GM19467 (cell line): ENCODE measurements at regions not wholly inside any gene's neighbourhood (a gene's known extent, or its start where the extent isn't known, plus 50 kb on each side); places are given as distances from the start of the nearest gene placed in this dataset.

Experiments
- ATAC-seq: cut with Tn5 transposase; IDR thresholded peaks from one replicate; pipeline ENCODE4 v1.9.1; 2021; ENCODE audit warnings: mild to moderate bottlenecking, moderate library complexity; ENCODE audit not compliant: unreplicated experiment

DNA sequence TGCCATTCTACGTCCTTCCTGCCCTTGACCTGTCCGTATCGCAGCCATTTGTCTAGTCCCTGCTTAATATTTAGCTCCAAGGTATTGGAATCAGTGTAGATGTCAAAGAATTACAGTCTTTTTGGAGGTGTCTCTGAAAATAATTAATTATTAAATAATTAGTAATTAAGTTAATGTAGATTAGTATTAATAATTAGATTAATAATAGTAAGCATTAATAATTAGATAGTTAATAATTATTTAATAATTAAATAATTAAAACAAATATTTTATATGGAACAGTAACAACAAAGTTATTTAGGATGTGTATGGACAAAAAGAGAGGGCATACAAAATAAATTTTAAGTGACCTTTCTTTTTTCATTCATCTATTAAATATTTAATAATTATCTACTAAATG, 639.6 kb downstream of the AACS start:
- ATAC-seq, result no peak

DNA sequence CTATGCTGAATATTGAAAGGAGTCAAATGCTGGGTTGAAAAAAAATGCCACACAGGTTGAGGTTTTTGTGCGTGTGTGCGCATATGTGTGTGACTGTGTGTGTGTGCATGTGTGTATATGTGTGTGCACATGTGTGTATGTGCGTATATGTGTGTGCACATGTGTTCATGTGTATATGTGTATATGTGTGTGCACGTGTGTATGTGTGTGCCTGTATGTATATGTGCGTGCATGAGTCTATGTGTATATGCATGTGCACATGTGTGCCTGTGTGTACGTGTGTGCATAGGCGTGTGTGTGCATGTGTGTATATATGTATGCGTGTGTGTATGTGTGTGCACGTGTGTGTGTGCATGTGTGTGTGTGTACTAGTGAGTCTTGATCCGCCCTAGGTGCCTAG, 655.7 kb downstream of the AACS start:
- no peak for ATAC-seq

DNA sequence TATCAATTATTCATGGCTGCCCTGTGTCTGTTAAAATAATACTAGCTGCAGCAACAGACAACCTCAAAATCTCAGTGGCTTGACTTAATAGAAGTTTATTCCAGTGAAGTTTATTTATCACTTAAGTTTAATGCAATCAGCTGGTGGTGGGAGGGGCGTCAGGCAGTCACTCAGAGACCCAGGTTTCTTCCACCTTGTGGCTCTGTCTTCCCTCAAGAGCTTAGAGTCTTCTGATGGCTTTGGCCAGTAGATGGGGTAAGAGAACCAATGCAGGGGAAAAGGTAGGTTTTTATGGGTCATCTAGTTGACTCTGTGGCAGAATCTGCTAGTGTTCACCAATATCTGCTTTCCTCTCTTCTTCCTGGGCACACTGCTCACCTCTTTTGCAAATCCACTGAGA, 668.9 kb downstream of the AACS start:
- no peak for ATAC-seq

DNA sequence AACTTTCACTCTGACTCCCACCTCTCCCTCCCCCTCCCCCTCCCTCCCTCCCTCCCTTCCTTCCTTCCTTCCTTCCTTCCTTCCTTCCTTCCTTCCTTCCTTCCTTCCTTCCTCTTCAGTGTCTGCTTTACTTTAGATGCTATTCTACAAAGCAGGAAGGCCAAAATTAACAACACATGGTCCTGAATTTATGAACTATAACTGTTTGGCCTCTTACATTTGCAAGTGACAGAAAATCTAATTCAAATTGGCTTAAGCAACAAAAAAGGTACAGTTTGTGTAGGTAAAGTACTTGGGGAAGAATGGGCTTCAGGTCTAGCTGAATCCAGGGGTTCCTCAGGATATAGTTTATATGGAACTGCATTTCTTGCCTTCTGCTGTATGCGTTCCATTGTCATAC, 673.0 kb downstream of the AACS start:
- ATAC-seq, result no peak

DNA sequence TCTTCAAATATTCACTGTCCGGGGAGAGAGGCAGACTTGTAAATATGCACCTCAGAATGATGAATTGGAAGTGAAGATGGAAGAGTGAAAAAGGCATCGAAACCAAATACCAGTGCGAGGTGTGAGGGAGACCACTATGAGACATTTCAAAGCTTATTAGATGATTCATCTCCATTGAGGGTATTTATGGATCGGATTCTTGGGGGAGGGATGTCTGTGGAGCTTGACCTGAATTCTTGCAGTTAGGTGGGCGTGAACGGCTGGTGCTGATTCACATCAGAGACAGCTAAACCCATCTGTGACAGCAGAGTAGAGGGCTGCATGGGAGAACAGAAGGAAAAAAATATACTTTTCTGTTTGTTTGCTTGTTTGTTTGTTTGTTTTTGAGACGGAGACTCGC, 677.2 kb downstream of the AACS start:
- no peak for ATAC-seq

DNA sequence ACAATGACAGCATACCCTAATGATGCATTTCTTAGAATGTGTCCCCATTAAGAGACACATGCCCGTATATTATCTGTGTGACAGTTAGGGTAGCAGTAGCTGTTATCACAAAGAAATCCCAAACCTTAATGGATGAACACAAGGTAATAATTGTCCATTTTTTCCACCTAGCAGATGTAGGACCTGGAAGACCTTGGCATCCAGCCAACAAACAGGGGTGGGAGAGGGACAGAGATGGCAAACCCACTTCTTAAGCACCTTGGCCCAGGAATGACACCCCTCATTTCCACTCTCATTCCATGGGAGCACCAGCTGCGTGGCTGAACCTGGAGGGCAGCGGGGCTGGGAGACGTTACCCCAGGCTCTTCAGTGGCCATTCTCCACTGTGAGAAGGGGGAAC, 679.0 kb downstream of the AACS start:
- ATAC-seq, result no peak

DNA sequence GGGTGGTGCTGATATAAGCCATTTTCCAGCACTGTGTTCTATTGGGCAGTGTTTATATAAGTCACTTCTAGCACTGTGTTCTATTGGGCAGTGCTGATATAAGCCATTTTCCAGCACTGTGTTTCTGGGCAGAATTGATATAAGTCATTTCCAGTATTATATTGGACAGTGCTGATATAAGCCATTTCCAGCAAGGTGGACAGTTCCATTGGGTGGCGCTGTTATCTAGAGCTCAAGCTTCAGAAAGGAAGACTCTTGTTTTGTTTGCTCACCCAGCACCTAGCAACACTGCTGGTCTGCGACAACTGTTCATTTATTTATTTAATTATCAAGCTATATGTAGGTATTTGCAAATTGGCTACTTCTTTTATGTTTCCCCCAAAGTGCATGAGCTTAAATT, 690.3 kb downstream of the AACS start:
- ATAC-seq, result no peak

DNA sequence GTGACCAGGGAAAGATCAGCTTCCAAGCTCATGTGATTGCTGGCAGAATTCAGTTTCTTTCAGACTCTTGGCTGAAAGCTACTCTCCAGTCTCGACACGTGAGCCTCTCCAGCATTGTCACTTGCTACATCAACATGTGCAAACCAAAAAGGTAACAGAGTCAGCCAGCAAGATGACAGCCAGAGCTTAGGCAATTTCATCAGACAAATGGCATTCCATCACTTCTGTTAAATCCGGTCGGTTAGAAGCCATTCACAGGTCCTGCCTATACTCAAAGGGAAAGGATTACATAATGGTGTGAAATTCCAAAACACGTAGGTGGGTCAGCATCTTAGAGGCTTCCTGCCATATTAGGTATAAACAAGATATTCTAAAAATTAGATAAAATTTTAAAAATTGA, 700.9 kb downstream of the AACS start:
- ATAC-seq, result no peak

DNA sequence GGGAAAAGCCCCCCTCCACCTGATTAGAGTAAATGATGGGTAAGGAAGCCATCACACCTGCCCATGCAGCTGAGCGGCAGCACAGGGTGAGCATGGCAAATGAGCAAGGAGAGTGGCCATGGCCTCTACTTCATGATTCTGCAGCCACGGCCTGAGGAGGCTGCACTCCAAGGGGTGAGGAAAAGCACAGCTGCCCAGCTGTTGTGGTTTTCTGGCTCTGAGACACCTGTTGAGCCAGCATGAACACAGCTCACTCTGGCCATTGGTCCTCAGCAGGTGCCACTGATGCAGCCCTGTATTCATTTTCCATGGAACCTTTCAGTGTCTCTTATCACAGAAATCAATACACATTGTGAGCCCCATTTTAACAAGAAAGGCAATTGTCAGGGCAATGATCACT, 707.2 kb downstream of the AACS start:
- no peak for ATAC-seq

DNA sequence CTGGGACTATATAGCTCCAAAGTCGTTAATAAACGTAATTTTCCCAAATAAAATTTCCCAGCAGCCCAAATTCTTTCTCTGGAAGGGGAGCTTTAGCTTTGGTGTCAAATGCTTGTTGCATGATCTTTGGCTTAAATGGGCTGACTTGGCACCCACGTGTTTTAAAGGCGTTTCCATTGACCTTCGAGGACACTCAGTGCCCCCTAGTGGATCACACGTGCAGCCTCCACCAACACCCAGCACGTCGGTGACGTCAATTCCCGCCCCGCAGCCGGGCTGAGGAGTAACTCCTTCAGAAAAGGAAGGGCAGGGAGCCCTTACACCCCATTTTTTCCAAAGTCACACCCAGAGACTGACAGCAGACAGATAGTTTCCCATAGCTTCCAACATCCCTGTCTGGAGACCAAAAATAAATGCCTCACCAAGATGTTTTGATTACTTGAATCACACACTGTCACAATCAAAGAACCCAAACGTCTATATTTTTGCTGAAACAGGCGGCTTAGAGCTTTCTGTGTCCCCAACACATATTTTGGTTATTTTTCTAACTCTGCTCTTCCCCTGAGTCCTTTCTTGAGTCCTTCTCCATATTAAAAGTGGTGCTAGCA, 707.9 kb downstream of the AACS start:
- peak; percentile 91 for ATAC-seq

DNA sequence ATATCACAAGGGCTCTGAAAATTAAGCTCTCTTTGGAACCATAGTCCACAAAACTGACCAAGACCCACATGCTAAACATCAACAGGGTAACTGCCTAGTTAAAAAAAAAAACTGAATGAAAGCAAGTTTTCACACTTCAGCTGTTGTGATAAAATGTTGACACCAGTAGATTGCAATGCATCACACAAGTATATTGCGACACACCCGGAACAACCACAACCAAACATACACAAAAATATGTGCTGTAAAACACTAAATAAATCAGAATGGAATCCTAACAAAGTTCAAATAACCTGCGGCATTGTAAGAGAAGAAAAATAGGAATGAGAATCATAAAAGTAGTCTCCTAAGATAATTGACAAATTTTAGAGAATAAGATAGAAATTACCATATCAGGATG, 710.3 kb downstream of the AACS start:
- ATAC-seq, result no peak

DNA sequence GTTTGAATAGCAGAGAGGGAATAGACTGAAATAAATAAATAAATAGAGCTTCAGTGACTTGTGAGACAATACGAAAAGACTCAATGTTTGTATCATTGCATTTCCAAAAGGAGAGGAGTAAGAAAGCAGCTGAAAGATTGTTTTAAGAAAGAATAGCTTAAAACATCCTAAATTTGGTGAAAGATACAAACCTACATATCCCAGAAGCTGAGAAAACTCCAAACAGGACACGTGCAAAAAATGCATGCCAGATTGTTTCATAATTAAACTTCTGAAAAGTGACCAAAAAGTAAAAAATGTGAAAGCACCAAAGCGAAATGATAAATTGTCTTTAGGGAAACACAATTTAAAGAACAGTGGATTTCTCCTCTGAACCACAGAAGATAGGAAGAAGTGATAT, 711.0 kb downstream of the AACS start:
- ATAC-seq, result no peak

DNA sequence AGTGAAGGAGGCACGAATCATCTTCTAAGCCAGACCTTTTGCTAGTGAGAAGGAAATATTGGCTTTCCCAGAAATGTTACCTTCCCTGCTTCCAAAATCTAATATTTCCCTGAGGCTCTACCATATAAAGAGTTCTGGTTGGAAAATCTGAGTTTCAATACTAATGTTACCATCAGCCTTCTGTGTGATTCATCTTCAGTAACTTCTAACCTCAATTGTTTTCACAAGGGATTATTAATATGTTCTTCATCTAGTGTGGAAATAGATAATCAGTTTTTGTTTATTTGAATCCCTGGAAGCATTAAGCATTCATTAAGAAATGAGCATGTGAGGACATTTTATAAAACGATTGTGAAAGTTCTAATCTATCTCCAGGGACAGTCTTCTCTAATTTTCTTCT, 720.9 kb downstream of the AACS start:
- no peak for ATAC-seq

DNA sequence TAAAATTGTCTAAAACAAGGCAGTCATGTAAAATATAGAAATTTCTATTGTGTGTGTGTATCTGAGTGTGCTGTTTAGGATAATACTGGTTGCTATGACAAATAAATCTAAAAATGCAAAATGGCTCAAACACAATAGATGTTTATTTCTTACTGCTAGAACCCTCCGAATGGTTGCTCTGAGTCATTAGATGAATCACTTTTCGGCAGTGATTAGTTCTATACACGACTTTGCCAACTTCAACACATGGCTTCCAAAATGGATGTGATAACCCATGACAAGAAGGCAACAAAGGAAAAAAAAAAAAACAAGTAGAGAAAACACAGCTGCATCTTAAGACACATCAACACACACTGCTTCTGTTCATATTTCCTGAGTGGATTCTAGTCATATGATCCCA, 729.2 kb downstream of the AACS start:
- ATAC-seq, result no peak

DNA sequence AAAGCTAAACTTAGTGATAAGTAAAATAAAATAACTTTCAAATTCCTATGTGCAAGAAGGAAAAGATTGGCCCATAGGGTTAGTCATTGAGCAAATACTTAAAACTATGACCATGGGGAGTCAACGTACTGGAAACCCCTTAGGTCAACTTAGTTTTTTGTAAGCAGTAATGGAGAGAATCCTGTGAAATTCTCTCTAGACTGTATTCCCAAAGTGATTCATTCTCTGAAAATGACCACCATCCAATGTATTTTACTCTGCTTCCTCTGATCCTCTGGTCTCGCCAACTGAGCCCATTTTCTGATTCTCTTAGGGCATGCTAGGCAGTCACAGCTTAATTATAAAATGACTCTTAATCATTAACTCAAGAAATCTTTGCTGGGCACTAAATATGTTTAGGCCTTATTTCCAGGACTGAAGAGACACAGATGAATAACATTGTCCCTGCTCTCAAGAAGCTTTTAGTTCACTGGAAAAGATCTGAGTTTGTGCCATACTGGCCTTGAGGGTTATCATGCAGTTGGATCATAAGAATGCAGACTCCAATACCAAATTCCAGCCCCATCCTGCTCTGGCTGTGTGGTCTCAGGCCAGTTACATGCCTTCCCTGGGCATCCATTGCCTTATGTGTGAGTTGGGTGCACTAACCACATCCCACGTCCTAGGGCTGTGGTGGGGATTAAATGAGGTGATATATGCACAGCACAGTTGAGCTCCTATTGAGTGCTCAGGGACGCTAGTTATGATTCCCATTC, 732.4 kb downstream of the AACS start:
- ATAC-seq, result no peak

DNA sequence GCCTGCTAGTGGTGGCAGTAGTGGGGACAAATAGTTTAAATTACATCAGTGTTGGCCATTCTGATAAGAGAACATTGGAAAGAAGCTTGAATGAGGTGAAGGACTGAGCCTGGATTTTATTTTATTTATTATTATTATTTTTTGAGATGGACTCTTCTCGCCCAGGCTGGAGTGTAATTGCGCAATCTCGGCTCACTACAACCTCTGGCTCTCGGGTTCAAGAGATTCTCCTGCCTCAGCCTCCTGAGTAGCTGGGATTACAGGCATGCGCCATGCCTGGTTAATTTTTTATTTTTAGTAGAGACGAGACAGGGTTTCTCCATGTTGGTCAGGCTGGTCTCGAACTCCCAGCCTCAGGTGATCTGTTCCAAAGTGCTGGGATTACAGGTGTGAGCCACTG, 739.4 kb downstream of the AACS start:
- no peak for ATAC-seq

DNA sequence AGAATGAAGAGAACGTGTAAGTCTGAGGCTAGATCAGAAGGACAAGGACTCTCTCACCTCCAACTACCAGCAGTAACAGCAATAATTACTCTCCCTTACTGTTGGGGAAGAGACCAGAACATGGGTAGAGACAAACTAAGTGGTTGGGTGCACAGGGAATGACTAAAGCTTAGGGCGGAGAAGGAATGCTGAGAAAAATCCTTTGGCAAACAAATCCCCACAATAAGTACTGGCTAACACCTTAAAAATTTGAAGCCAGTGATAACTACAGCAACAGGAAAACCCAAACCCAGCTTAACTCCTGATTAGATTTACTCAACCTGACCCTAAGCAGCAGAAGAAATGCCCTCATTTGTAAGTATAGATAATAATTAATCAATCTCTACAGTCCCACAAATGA, 759.0 kb downstream of the AACS start:
- ATAC-seq, result no peak

DNA sequence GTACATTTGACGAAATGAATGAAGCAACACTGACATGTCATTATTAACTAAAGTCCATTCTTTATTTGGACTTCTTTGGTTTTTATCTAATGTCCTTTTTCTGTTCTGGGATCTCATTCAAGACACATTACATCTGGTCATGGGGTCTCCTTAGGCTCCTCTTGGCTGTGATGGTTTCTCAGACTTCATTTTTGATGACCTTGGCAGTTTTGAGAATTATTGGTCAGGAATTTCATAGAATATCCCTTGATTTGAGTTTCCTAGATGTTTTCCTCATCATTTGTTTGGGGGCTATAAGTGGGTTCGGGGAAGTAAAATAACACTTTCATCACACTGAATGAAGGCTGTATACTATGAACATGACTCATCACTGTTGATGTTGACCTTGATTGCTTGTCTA, 770.6 kb downstream of the AACS start:
- ATAC-seq, result no peak

DNA sequence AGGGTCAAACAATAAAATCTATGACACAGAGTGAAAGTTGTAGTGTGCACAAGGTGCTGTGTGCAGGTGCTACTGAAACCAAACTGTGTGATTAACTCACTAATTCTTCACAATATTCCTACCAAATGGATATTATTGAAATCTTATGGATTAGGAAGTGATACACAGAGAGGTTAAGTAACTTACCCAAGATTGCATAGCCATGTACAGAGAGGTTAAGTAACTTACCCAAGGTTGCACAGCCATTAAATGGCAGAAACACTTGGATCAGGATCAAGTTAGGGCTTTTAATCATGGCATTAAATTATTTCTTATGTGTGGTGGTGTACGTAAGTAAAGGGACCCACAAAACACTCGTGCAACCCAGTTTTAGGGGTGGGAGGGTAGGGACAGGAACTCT, 771.4 kb downstream of the AACS start:
- ATAC-seq, result no peak

DNA sequence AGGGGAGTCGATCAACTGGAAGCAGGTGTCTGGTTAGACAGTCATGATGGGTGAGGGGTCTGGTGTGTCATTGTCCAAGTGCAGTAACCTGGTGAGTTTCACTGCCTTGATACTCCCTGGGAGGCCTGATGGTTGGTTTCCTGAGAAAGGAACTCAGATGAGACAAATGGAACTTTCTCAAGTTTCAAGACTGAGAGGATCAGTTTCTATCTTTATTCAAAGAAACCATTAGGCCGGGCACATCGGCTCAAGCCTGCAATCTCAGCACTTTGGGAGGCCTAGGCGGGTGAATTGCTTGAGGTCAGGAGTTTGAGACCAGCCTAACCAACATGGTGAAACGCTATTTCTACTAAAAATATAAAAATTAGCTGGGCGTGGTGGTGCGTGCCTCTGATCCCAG, 776.1 kb downstream of the AACS start:
- ATAC-seq, result no peak

DNA sequence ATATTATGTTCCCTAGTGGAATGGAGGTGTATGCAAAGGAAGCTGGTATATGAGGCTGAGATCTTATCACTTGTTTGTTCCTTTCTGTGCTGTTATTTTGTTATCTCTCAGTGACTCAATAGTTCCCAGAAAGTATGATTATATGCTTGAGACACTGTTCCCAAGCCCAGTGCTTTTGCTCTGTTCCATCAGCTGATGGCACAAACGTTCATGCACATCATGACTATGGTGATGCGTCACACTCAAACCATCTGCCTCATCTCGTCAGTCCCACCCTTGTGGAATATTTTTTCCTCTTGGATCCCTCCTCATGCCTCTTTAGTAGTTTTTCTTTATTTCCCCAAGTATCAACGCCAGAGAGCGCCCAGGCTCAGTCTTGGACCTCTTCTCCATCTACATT, 786.9 kb downstream of the AACS start:
- no peak for ATAC-seq

DNA sequence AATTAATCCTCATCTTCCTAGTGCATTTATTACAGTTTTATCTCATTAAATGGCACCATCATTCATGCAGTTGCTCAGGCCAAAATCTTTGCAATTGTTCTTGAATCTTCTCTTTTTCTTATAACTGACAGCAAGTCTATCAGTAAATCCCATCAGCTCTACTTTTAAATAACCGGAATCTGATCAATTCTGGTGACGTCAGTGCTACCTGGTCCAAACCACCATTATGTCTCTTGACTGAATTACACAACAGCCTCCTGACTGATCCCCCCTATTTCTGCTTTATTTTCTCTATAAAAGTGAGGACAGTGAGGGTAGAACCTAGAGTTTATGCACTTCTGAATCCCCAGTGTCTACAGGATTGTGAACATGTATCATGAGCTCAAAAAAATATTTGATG, 787.4 kb downstream of the AACS start:
- no peak for ATAC-seq

DNA sequence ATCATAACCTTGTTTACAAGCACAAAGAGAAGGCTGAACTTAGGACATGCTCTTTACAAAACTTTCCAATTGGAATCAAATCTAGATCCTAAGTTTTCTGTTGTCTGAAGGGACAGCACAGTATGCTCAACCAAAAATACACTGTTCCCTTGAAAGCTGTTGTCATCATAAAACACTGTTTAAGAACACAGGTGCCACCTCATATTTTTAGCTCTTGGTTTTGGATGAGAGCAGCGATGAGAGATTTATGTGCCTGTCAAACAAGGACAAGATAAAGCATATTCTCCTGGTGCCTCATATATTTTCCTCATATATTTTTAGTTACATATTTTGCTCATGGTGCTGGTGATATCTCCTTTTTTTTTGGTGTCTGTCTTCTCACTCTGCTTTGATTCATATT, 788.4 kb downstream of the AACS start:
- no peak for ATAC-seq
